Stimulated activated CD4-positive, alpha-beta T cell treated with anti-CD3 and anti-CD28 coated beads, Interleukin-1b, Interleukin-23, amount 100 ng/mL, for 24 hours (primary cell): ENCODE measurements at regions not wholly inside any gene's neighbourhood (a gene's known extent, or its start where the extent isn't known, plus 50 kb on each side); places are given as distances from the start of the nearest gene placed in this dataset.
"Not testable (repeated sequence)": the region's sequence is repeated elsewhere in the genome, so short reads cannot be mapped to it uniquely, and the experiment has no call there.

Experiments
- DNase-seq, 4 experiments: peaks; one replicate each; pipeline ENCODE4 v3.0.0-alpha.2; 2020; ENCODE audit warnings: low read depth in 4 of 4, low spot score in 1 of 4

- no peak for DNase-seq
Measured at GRCh38 chr11:71333473-71333872, 81.1 kb upstream of the SHANK2 start.

GRCh38 chr11:71332447-71332846 is 80.1 kb upstream of the SHANK2 start:
- DNase-seq: no peak

- DNase-seq: no peak
Measured at GRCh38 chr11:71332046-71332445, 79.7 kb upstream of the SHANK2 start.

- no peak for DNase-seq
Measured at GRCh38 chr11:71331631-71332030, 79.3 kb upstream of the SHANK2 start.

- DNase-seq: no peak
Measured at GRCh38 chr11:71330996-71331395, 78.6 kb upstream of the SHANK2 start.

- no peak for DNase-seq
Measured at GRCh38 chr11:71330349-71330748, 78.0 kb upstream of the SHANK2 start.

GRCh38 chr11:71329786-71330185 is 77.4 kb upstream of the SHANK2 start:
- no peak for DNase-seq

- DNase-seq: no peak
Measured at GRCh38 chr11:71329165-71329510, 76.8 kb upstream of the SHANK2 start.

- no peak for DNase-seq
Measured at GRCh38 chr11:71327156-71328085, 75.0 kb upstream of the SHANK2 start.

GRCh38 chr11:71326328-71326940 is 74.1 kb upstream of the SHANK2 start:
- no peak for DNase-seq

- no peak for DNase-seq
Measured at GRCh38 chr11:71325418-71326327, 73.3 kb upstream of the SHANK2 start.

GRCh38 chr11:71324788-71325417 is 72.5 kb upstream of the SHANK2 start:
- DNase-seq: no peak

GRCh38 chr11:71323876-71324526 is 71.6 kb upstream of the SHANK2 start:
- no peak for DNase-seq

- no peak for DNase-seq
Measured at GRCh38 chr11:71322861-71323582, 70.6 kb upstream of the SHANK2 start.

GRCh38 chr11:71322192-71322735 is 69.9 kb upstream of the SHANK2 start:
- DNase-seq: no peak

- DNase-seq: no peak
Measured at GRCh38 chr11:71321433-71322191, 69.2 kb upstream of the SHANK2 start.

- DNase-seq: no peak
Measured at GRCh38 chr11:71316701-71317100, 64.3 kb upstream of the SHANK2 start.

GRCh38 chr11:71312616-71313015 is 60.2 kb upstream of the SHANK2 start:
- not testable (repeated sequence) for DNase-seq

- DNase-seq: no peak
Measured at GRCh38 chr11:71311928-71312510, 59.6 kb upstream of the SHANK2 start.
